ENCODE measurements at regions not wholly inside any gene's neighbourhood (a gene's known extent, or its start where the extent isn't known, plus 50 kb on each side); places are given as distances from the start of the nearest gene placed in this dataset.
"Not testable (repeated sequence)": the region's sequence is repeated elsewhere in the genome, so short reads cannot be mapped to it uniquely, and the experiment has no call there.

DNA sequence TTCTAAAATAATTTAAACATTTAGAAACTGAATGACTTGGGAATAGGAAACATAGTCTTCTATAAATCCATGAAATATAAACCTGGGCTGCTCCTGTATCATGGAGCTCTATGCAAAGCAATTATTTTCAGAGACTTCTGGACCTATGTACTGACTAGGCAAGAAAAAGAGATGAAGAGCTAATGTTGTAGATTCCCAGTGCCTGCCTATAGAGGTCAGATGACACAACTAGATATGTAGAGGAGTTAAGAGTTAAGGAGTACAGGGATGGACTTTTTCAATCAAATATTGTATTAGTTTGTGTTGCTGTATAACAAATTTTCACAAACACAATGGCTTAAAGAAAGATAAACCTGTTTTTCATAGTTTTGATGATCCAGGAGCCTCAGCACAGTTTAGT is 1434.5 kb downstream of the KCNT2 start:
- no peaks in the 10 kb centered on the region for H3K27me3 ChIP-seq (ENCODE audit: insufficient read depth, low read length, poor library complexity, severe bottlenecking)
- no peak overlapping the region for H3K4me3 ChIP-seq (ENCODE audit: low read length, poor library complexity, severe bottlenecking)
- no peaks in the 10 kb centered on the region for H4K20me1 ChIP-seq (ENCODE audit: insufficient read depth, low read length, poor library complexity, severe bottlenecking)
- TF ChIP-seq, protein P1, sequence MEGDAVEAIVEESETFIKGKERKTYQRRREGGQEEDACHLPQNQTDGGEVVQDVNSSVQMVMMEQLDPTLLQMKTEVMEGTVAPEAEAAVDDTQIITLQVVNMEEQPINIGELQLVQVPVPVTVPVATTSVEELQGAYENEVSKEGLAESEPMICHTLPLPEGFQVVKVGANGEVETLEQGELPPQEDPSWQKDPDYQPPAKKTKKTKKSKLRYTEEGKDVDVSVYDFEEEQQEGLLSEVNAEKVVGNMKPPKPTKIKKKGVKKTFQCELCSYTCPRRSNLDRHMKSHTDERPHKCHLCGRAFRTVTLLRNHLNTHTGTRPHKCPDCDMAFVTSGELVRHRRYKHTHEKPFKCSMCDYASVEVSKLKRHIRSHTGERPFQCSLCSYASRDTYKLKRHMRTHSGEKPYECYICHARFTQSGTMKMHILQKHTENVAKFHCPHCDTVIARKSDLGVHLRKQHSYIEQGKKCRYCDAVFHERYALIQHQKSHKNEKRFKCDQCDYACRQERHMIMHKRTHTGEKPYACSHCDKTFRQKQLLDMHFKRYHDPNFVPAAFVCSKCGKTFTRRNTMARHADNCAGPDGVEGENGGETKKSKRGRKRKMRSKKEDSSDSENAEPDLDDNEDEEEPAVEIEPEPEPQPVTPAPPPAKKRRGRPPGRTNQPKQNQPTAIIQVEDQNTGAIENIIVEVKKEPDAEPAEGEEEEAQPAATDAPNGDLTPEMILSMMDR (conservative IDR thresholded peaks at IDR 0.05; ENCODE audit: low read length): peak; percentile 27
- TF ChIP-seq EZH2phosphoT487 (IDR thresholded peaks at IDR 0.05; ENCODE audit: borderline replicate concordance): no peak
- no peak overlapping the region for H3K9ac ChIP-seq (ENCODE audit: low read depth, low read length, poor library complexity, severe bottlenecking)
- H3K4me2 ChIP-seq (ENCODE audit: low read depth, low read length, poor library complexity, severe bottlenecking): no peak overlapping the region
- no peaks in the 10 kb centered on the region for H3F3A ChIP-seq (ENCODE audit: low read depth)
- H3K36me3 ChIP-seq (ENCODE audit: insufficient read depth, low read length): no peaks in the 10 kb centered on the region
- H3K9me3 ChIP-seq (ENCODE audit: insufficient read depth, low read depth, low read length): no peaks in the 10 kb centered on the region
- H3K9me2 ChIP-seq (replicated peaks; ENCODE audit: low read depth, low read length): no peaks in the 10 kb centered on the region
- H3K4me1 ChIP-seq (ENCODE audit: insufficient read depth, low read length, poor library complexity, severe bottlenecking): no peaks in the 10 kb centered on the region
- H3K79me2 ChIP-seq (ENCODE audit: insufficient read depth, low read length): no peaks in the 10 kb centered on the region
- no peak overlapping the region for H2AFZ ChIP-seq (ENCODE audit: low read length)

DNA sequence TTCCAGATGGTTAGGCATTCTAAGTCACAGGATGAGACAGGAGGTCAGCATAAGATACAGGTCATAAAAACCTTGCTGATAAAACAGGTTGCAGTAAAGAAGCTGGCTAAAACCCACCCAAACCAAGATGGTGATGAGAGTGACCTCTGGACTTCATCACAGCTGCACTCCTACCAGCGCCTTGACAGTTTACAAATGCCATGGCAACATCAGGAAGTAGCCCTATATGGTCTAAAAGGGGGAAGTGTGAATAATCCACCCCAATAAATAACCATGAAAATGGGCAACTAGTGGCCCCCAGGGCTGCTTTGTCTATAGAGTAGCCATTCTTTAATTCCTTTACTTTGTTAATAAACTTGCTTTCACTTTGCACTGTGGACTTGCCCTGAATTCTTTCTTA is 1448.4 kb downstream of the KCNT2 start:
- H3K27me3 ChIP-seq (ENCODE audit: insufficient read depth, low read length, poor library complexity, severe bottlenecking); H3K36me3 ChIP-seq (ENCODE audit: insufficient read depth, low read length); H3K4me3 ChIP-seq (ENCODE audit: low read length, poor library complexity, severe bottlenecking); H3K9me3 ChIP-seq (ENCODE audit: insufficient read depth, low read depth, low read length); H3K79me2 ChIP-seq (ENCODE audit: insufficient read depth, low read length); H3K9me2 ChIP-seq (replicated peaks; ENCODE audit: low read depth, low read length); H3F3A ChIP-seq (ENCODE audit: low read depth); H3K4me2 ChIP-seq (ENCODE audit: low read depth, low read length, poor library complexity, severe bottlenecking); H4K20me1 ChIP-seq (ENCODE audit: insufficient read depth, low read length, poor library complexity, severe bottlenecking); H3K4me1 ChIP-seq (ENCODE audit: insufficient read depth, low read length, poor library complexity, severe bottlenecking); H2AFZ ChIP-seq (ENCODE audit: low read length); H3K9ac ChIP-seq (ENCODE audit: low read depth, low read length, poor library complexity, severe bottlenecking): not testable (repeated sequence)

DNA sequence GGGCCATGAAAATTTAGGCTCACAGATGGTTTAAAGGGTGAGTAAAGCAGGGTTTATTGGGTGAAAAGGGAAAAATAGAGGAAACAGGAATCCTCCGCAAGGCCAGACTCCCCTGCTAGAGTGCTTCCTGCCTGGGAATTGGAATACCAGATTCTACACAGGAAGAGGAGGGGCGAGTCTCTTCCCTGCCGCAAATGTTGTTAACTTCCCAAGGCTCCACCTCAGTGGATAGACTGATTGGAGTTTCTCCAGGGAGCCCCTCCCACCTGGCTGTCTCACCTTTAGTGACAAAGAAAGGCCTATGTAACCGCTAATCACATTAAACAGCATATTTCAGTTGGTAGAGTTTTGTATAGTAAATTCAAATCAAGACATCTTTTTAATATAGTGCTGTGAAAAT is 1450.1 kb downstream of the KCNT2 start:
- H3K4me3 ChIP-seq (ENCODE audit: low read length, poor library complexity, severe bottlenecking): no peak overlapping the region
- no peaks in the 10 kb centered on the region for H3F3A ChIP-seq (ENCODE audit: low read depth)
- no peaks in the 10 kb centered on the region for H3K27me3 ChIP-seq (ENCODE audit: insufficient read depth, low read length, poor library complexity, severe bottlenecking)
- TF ChIP-seq EZH2phosphoT487 (IDR thresholded peaks at IDR 0.05; ENCODE audit: borderline replicate concordance): no peak
- TF ChIP-seq, protein P1 (conservative IDR thresholded peaks at IDR 0.05; ENCODE audit: low read length): no peak
- no peak overlapping the region for H2AFZ ChIP-seq (ENCODE audit: low read length)
- H3K9me2 ChIP-seq (replicated peaks; ENCODE audit: low read depth, low read length): no peaks in the 10 kb centered on the region
- no peaks in the 10 kb centered on the region for H3K79me2 ChIP-seq (ENCODE audit: insufficient read depth, low read length)
- H3K36me3 ChIP-seq (ENCODE audit: insufficient read depth, low read length): no peaks in the 10 kb centered on the region; the same call in 1 of the 2 replicates
- no peaks in the 10 kb centered on the region for H3K9me3 ChIP-seq (ENCODE audit: insufficient read depth, low read depth, low read length)
- H3K9ac ChIP-seq (ENCODE audit: low read depth, low read length, poor library complexity, severe bottlenecking): no peak overlapping the region
- no peaks in the 10 kb centered on the region for H4K20me1 ChIP-seq (ENCODE audit: insufficient read depth, low read length, poor library complexity, severe bottlenecking)
- no peak overlapping the region for H3K4me2 ChIP-seq (ENCODE audit: low read depth, low read length, poor library complexity, severe bottlenecking)
- no peaks in the 10 kb centered on the region for H3K4me1 ChIP-seq (ENCODE audit: insufficient read depth, low read length, poor library complexity, severe bottlenecking)

DNA sequence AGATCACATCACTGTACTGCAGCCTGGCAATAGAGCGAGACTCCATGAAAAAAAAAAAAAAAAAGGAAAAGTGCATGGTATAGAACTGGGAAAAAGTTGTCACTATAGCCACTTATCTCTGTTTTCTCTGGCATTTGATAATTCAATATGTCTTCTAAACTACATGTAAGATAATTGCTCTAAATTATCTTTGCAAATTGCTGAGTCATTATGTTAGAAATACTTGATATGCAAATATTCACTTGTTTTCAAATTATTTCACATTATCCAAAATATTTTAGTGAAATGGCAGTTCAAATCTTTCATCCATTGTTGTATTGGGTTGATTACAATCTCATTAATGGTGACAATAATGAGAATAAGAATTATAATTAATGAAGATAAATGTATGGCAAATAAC is 1455.1 kb downstream of the KCNT2 start:
- Histone ChIP-seq H3K4me3 (ENCODE audit: low read length, poor library complexity, severe bottlenecking) (no peak overlapping the region), H3K9ac (ENCODE audit: low read depth, low read length, poor library complexity, severe bottlenecking) (no peak overlapping the region), H3K27me3 (ENCODE audit: insufficient read depth, low read length, poor library complexity, severe bottlenecking) (no peaks in the 10 kb centered on the region), H3K4me2 (ENCODE audit: low read depth, low read length, poor library complexity, severe bottlenecking) (no peak overlapping the region), H3F3A (ENCODE audit: low read depth) (no peaks in the 10 kb centered on the region), H3K9me3 (ENCODE audit: insufficient read depth, low read depth, low read length) (no peaks in the 10 kb centered on the region), H4K20me1 (ENCODE audit: insufficient read depth, low read length, poor library complexity, severe bottlenecking) (no peaks in the 10 kb centered on the region), H2AFZ (ENCODE audit: low read length) (no peak overlapping the region), H3K79me2 (ENCODE audit: insufficient read depth, low read length) (no peaks in the 10 kb centered on the region), H3K9me2 (replicated peaks; ENCODE audit: low read depth, low read length) (no peaks in the 10 kb centered on the region), H3K4me1 (ENCODE audit: insufficient read depth, low read length, poor library complexity, severe bottlenecking) (no peaks in the 10 kb centered on the region), H3K36me3 (ENCODE audit: insufficient read depth, low read length) (no peaks in the 10 kb centered on the region)
- TF ChIP-seq, protein P1 (conservative IDR thresholded peaks at IDR 0.05; ENCODE audit: low read length): no peak
- TF ChIP-seq EZH2phosphoT487 (IDR thresholded peaks at IDR 0.05; ENCODE audit: borderline replicate concordance): no peak

All from Loucy (cell line).